ENCODE measurements at regions not wholly inside any gene's neighbourhood (a gene's known extent, or its start where the extent isn't known, plus 50 kb on each side); places are given as distances from the start of the nearest gene placed in this dataset.
"Not testable (repeated sequence)": the region's sequence is repeated elsewhere in the genome, so short reads cannot be mapped to it uniquely, and the experiment has no call there.

DNA sequence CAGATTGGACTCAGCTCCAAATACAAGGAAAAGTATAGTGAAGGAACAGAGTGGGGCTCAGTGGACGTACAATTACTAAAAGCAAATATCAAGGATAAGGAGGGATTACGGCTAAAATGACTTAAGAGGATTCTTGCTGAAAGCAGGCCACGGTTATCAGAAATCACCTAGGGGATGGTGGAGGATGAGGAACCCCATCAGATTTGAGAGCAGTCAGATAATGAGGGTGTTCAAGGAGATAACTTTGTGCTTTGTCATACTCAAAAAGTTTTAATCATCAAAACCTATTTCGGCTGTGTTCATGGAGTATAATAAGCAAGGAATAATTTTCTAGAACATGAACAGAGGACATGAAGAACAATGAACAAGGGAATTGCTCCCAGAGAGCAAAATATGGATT is 275.8 kb downstream of the SEMA3D start:
- Histone ChIP-seq H3K4me2 (ENCODE audit: insufficient read depth, low read length) (no peak overlapping the region), H3K79me2 (ENCODE audit: insufficient read depth, low read length) (no peaks in the 10 kb centered on the region), H3K27ac (ENCODE audit: low read length) (no peak overlapping the region), H3K36me3 (ENCODE audit: insufficient read depth, low read length) (no peaks in the 10 kb centered on the region), H2AFZ (ENCODE audit: low read depth, low read length) (no peak overlapping the region), H3K27me3 (ENCODE audit: insufficient read depth, low read length, poor library complexity) (no peaks in the 10 kb centered on the region), H4K20me1 (ENCODE audit: insufficient read depth, low read length) (no peaks in the 10 kb centered on the region), H3K4me3 (ENCODE audit: low read depth in 1 of 2, low read length in 2 of 2) (no peak overlapping the region), H3K9me3 (ENCODE audit: insufficient read depth, low read length, severe bottlenecking) (no peaks in the 10 kb centered on the region), H3K9ac (ENCODE audit: low read depth, low read length) (no peak overlapping the region), H3K4me1 (ENCODE audit: insufficient read depth, low read length) (no peaks in the 10 kb centered on the region)
- DNase-seq (no peak), ATAC-seq (ENCODE audit: insufficient read depth, low read depth) (no peak)
- TF ChIP-seq, protein P1, sequence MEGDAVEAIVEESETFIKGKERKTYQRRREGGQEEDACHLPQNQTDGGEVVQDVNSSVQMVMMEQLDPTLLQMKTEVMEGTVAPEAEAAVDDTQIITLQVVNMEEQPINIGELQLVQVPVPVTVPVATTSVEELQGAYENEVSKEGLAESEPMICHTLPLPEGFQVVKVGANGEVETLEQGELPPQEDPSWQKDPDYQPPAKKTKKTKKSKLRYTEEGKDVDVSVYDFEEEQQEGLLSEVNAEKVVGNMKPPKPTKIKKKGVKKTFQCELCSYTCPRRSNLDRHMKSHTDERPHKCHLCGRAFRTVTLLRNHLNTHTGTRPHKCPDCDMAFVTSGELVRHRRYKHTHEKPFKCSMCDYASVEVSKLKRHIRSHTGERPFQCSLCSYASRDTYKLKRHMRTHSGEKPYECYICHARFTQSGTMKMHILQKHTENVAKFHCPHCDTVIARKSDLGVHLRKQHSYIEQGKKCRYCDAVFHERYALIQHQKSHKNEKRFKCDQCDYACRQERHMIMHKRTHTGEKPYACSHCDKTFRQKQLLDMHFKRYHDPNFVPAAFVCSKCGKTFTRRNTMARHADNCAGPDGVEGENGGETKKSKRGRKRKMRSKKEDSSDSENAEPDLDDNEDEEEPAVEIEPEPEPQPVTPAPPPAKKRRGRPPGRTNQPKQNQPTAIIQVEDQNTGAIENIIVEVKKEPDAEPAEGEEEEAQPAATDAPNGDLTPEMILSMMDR (IDR thresholded peaks at IDR 0.05; ENCODE audit: borderline replicate concordance, extremely low read depth, low read length, poor library complexity, severe bottlenecking), result no peak
- TF ChIP-seq EZH2 (IDR thresholded peaks at IDR 0.05; ENCODE audit: borderline replicate concordance, low read depth, low read length, severe bottlenecking), result no peak

DNA sequence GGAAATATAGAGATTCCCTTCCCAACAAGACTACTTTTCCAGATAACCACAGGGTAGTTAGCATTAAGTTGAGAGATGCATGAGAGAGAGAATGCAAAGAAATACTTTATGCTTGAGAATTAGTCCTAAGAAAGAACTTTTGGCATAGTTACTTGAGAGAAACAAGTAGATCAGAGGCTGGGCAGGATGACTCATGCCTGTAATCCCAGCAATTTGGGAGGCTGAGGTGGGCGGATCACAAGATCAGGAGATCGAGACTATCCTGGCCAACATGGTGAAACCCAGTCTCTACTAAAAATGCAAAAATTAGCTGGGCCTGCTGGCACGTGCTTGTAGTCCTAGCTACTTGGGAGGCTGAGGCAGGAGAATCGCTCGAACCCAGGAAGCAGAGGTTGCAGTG is 276.5 kb downstream of the SEMA3D start:
- not testable (repeated sequence) for ATAC-seq (ENCODE audit: insufficient read depth, low read depth); H4K20me1 ChIP-seq (ENCODE audit: insufficient read depth, low read length); H3K4me2 ChIP-seq (ENCODE audit: insufficient read depth, low read length); DNase-seq; H3K4me3 ChIP-seq (ENCODE audit: low read depth in 1 of 2, low read length in 2 of 2); H3K36me3 ChIP-seq (ENCODE audit: insufficient read depth, low read length); H2AFZ ChIP-seq (ENCODE audit: low read depth, low read length); H3K9ac ChIP-seq (ENCODE audit: low read depth, low read length); H3K79me2 ChIP-seq (ENCODE audit: insufficient read depth, low read length); H3K27me3 ChIP-seq (ENCODE audit: insufficient read depth, low read length, poor library complexity); H3K4me1 ChIP-seq (ENCODE audit: insufficient read depth, low read length); H3K27ac ChIP-seq (ENCODE audit: low read length); H3K9me3 ChIP-seq (ENCODE audit: insufficient read depth, low read length, severe bottlenecking)

DNA sequence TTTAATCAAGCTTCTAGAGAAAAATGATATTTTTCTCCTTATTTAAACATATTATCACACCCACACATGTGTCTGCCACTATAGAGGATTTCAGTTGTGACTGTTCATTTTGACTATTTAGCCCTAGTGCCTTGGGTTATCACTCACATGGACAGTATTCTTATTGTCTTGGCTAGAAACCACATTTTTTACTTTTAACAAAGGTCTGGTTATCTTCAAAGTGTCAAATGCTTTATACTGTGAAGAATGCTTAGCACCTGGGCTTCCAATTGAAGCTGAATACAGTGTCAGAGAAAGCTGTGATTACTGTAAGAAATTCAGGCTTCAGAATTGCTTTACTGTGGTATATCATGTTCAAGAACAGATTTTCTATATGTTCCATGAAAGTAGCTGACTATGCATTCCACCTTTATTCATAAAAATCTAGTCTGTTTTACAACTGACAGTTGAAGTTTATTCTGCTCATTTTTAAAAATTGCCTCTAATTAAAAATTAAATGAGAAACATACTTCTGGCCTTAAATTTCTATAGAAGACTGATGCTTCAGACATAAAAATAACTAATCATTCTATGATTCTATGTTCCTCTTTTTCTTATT is 278.6 kb downstream of the SEMA3D start:
- ATAC-seq (ENCODE audit: insufficient read depth, low read depth) (no peak), DNase-seq (no peak)
- no peaks in the 10 kb centered on the region for H3K79me2 ChIP-seq (ENCODE audit: insufficient read depth, low read length)
- H3K27ac ChIP-seq (ENCODE audit: low read length), result no peak overlapping the region
- H3K27me3 ChIP-seq (ENCODE audit: insufficient read depth, low read length, poor library complexity), result no peaks in the 10 kb centered on the region
- TF ChIP-seq EZH2 (IDR thresholded peaks at IDR 0.05; ENCODE audit: borderline replicate concordance, low read depth, low read length, severe bottlenecking), result no peak
- TF ChIP-seq, protein P1 (IDR thresholded peaks at IDR 0.05; ENCODE audit: borderline replicate concordance, extremely low read depth, low read length, poor library complexity, severe bottlenecking), result no peak
- H2AFZ ChIP-seq (ENCODE audit: low read depth, low read length), result no peak overlapping the region
- H3K36me3 ChIP-seq (ENCODE audit: insufficient read depth, low read length), result no peaks in the 10 kb centered on the region
- no peaks in the 10 kb centered on the region for H3K4me1 ChIP-seq (ENCODE audit: insufficient read depth, low read length)
- no peak overlapping the region for H3K4me3 ChIP-seq (ENCODE audit: low read depth in 1 of 2, low read length in 2 of 2)
- H3K9ac ChIP-seq (ENCODE audit: low read depth, low read length), result no peak overlapping the region
- no peak overlapping the region for H3K4me2 ChIP-seq (ENCODE audit: insufficient read depth, low read length)
- no peaks in the 10 kb centered on the region for H3K9me3 ChIP-seq (ENCODE audit: insufficient read depth, low read length, severe bottlenecking)
- no peaks in the 10 kb centered on the region for H4K20me1 ChIP-seq (ENCODE audit: insufficient read depth, low read length)

DNA sequence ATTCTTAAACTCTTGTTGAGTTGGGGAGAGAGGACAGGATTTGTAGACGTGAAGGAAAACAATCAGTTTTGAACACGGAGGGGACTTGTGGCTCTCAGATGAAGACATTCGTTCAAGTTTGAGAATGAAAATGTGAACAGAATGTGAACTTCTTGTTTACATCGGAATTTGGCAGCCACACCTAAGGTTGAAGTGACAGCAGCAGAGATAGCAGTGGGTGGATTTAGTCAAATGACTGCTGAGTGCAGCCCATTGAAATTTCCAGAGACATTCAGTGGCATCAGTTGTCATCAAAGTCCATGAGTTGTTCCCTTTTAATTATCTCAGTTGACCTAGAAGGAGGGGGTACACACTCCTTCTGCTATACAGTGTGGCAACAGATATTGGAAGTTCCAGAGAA is 280.0 kb downstream of the SEMA3D start:
- TF ChIP-seq, protein P1 (IDR thresholded peaks at IDR 0.05; ENCODE audit: borderline replicate concordance, extremely low read depth, low read length, poor library complexity, severe bottlenecking), result no peak
- TF ChIP-seq EZH2 (IDR thresholded peaks at IDR 0.05; ENCODE audit: borderline replicate concordance, low read depth, low read length, severe bottlenecking), result no peak

More for the DNA sequence above, 280.0 kb downstream of the SEMA3D start:
- no peak overlapping the region for H3K4me3 ChIP-seq (ENCODE audit: low read depth in 1 of 2, low read length in 2 of 2)
- H2AFZ ChIP-seq (ENCODE audit: low read depth, low read length), result no peak overlapping the region
- H3K9ac ChIP-seq (ENCODE audit: low read depth, low read length), result no peak overlapping the region
- DNase-seq (no peak), ATAC-seq (ENCODE audit: insufficient read depth, low read depth) (no peak)
- no peaks in the 10 kb centered on the region for H3K4me1 ChIP-seq (ENCODE audit: insufficient read depth, low read length)
- H3K36me3 ChIP-seq (ENCODE audit: insufficient read depth, low read length), result no peaks in the 10 kb centered on the region
- H3K9me3 ChIP-seq (ENCODE audit: insufficient read depth, low read length, severe bottlenecking), result no peaks in the 10 kb centered on the region
- no peak overlapping the region for H3K27ac ChIP-seq (ENCODE audit: low read length)
- no peaks in the 10 kb centered on the region for H4K20me1 ChIP-seq (ENCODE audit: insufficient read depth, low read length)
- no peaks in the 10 kb centered on the region for H3K27me3 ChIP-seq (ENCODE audit: insufficient read depth, low read length, poor library complexity)
- no peak overlapping the region for H3K4me2 ChIP-seq (ENCODE audit: insufficient read depth, low read length)
- H3K79me2 ChIP-seq (ENCODE audit: insufficient read depth, low read length), result no peaks in the 10 kb centered on the region

All from DND-41 (cell line).